NCI-H226 (cell line): ENCODE measurements at regions not wholly inside any gene's neighbourhood (a gene's known extent, or its start where the extent isn't known, plus 50 kb on each side); places are given as distances from the start of the nearest gene placed in this dataset.

Experiments used
- DNase-seq: peaks from one replicate; pipeline ENCODE4 v3.0.0-alpha.2; 2015

- peak; percentile 6 for DNase-seq
Observed at GRCh38 chr2:106982350-106982749, 96.4 kb upstream of the ST6GAL2 start.

- DNase-seq, result peak; percentile 47
Observed at GRCh38 chr2:106983305-106983704, 97.3 kb upstream of the ST6GAL2 start.

GRCh38 chr2:106988361-106988760 lies 102.4 kb upstream of the ST6GAL2 start:
- no peak for DNase-seq

GRCh38 chr2:106990297-106990696 lies 104.3 kb upstream of the ST6GAL2 start:
- peak; percentile 19 for DNase-seq

GRCh38 chr2:106991866-106992265 lies 105.9 kb upstream of the ST6GAL2 start:
- no peak for DNase-seq

- peak; percentile 9 for DNase-seq
Observed at GRCh38 chr2:106995556-106995955, 109.6 kb upstream of the ST6GAL2 start.

GRCh38 chr2:106996171-106996769 lies 110.3 kb upstream of the ST6GAL2 start:
- DNase-seq, result no peak

GRCh38 chr2:106997204-106997603 lies 111.2 kb upstream of the ST6GAL2 start:
- DNase-seq, result no peak

GRCh38 chr2:107001062-107001461 lies 115.1 kb upstream of the ST6GAL2 start:
- no peak for DNase-seq

- no peak for DNase-seq
Observed at GRCh38 chr2:107001551-107001950, 115.6 kb upstream of the ST6GAL2 start.

GRCh38 chr2:107001964-107002696 lies 116.2 kb upstream of the ST6GAL2 start:
- DNase-seq, result peak; percentile 36

- peak; percentile 14 for DNase-seq
Observed at GRCh38 chr2:107002735-107003134, 116.8 kb upstream of the ST6GAL2 start.

- DNase-seq, result no peak
Observed at GRCh38 chr2:107005853-107006252, 119.9 kb upstream of the ST6GAL2 start.

GRCh38 chr2:107006836-107007235 lies 120.9 kb upstream of the ST6GAL2 start:
- DNase-seq, result no peak

- no peak for DNase-seq
Observed at GRCh38 chr2:107007927-107008326, 122.0 kb upstream of the ST6GAL2 start.

- DNase-seq, result peak; percentile 23
Observed at GRCh38 chr2:107008843-107009242, 122.9 kb upstream of the ST6GAL2 start.

- DNase-seq, result no peak
Observed at GRCh38 chr2:107009275-107009674, 123.3 kb upstream of the ST6GAL2 start.

- DNase-seq, result no peak
Observed at GRCh38 chr2:107012714-107013306, 126.8 kb upstream of the ST6GAL2 start.

GRCh38 chr2:107013884-107014283 lies 127.9 kb upstream of the ST6GAL2 start:
- DNase-seq, result no peak

GRCh38 chr2:107018366-107018765 lies 132.4 kb upstream of the ST6GAL2 start:
- DNase-seq, result no peak

- no peak for DNase-seq
Observed at GRCh38 chr2:107020392-107020791, 134.4 kb upstream of the ST6GAL2 start.

- no peak for DNase-seq
Observed at GRCh38 chr2:107024269-107024668, 138.3 kb upstream of the ST6GAL2 start.

- DNase-seq, result no peak
Observed at GRCh38 chr2:107025291-107025857, 139.4 kb upstream of the ST6GAL2 start.

- DNase-seq, result peak; percentile 15
Observed at GRCh38 chr2:107025869-107026380, 140.0 kb upstream of the ST6GAL2 start.
